ENCODE measurements at regions not wholly inside any gene's neighbourhood (a gene's known extent, or its start where the extent isn't known, plus 50 kb on each side); places are given as distances from the start of the nearest gene placed in this dataset.

- Histone ChIP-seq H3K4me3 (no peak overlapping the region), H3K27ac (no peak overlapping the region), H3K9me3 (ENCODE audit: low read depth) (no peaks in the 10 kb centered on the region), H3K4me1 (ENCODE audit: insufficient read depth) (no peaks in the 10 kb centered on the region), H3K36me3 (replicated peaks; ENCODE audit: insufficient read depth, low read depth) (no peaks in the 10 kb centered on the region), H3K4me2 (no peak overlapping the region), H3K79me2 (no peaks in the 10 kb centered on the region), H2AFZ (no peak overlapping the region), H3K9me2 (replicated peaks; ENCODE audit: insufficient read depth) (no peaks in the 10 kb centered on the region), H4K20me1 (ENCODE audit: insufficient read depth, poor library complexity, severe bottlenecking) (no peaks in the 10 kb centered on the region), H3K27me3 (no peaks in the 10 kb centered on the region)
- no peak for TF ChIP-seq EZH2 (IDR thresholded peaks at IDR 0.05; ENCODE audit: borderline replicate concordance)
- no peak for TF ChIP-seq CTCF (IDR thresholded peaks at IDR 0.05; ENCODE audit: poor library complexity)
- TF ChIP-seq EZH2phosphoT487 (IDR thresholded peaks at IDR 0.05; ENCODE audit: low read depth, severe bottlenecking, unreplicated experiment): no peak
- 57% methylated on average over 1 of the region's 1 CpG for WGBS (ENCODE audit: low lambda C conversion rate, missing lambda C conversion rate)
- no peak for DNase-seq (ENCODE audit: low spot score)
Measured at GRCh38 chr5:164972973-164973372, 1467.6 kb downstream of the MAT2B start.

GRCh38 chr5:164975986-164976385, 1470.6 kb downstream of the MAT2B start:
- no peak overlapping the region for H2AFZ ChIP-seq
- no peak for TF ChIP-seq EZH2phosphoT487 (IDR thresholded peaks at IDR 0.05; ENCODE audit: low read depth, severe bottlenecking, unreplicated experiment)
- TF ChIP-seq CTCF (IDR thresholded peaks at IDR 0.05; ENCODE audit: poor library complexity): no peak
- TF ChIP-seq EZH2 (IDR thresholded peaks at IDR 0.05; ENCODE audit: borderline replicate concordance): no peak
- no peak overlapping the region for H3K4me2 ChIP-seq
- H3K9me2 ChIP-seq (replicated peaks; ENCODE audit: insufficient read depth): no peaks in the 10 kb centered on the region
- no peak for DNase-seq (ENCODE audit: low spot score)
- H3K4me3 ChIP-seq: no peak overlapping the region
- H3K36me3 ChIP-seq (replicated peaks; ENCODE audit: insufficient read depth, low read depth): no peaks in the 10 kb centered on the region
- no peaks in the 10 kb centered on the region for H3K79me2 ChIP-seq
- no peak overlapping the region for H3K27ac ChIP-seq
- no peaks in the 10 kb centered on the region for H4K20me1 ChIP-seq (ENCODE audit: insufficient read depth, poor library complexity, severe bottlenecking)
- H3K4me1 ChIP-seq (ENCODE audit: insufficient read depth): no peaks in the 10 kb centered on the region
- H3K27me3 ChIP-seq: no peaks in the 10 kb centered on the region
- 66% methylated on average over 2 of the region's 2 CpGs for whole genome bisulfite sequencing (ENCODE audit: low lambda C conversion rate, missing lambda C conversion rate)
- no peaks in the 10 kb centered on the region for H3K9me3 ChIP-seq (ENCODE audit: low read depth)

- no peak overlapping the region for H3K4me3 ChIP-seq
- H4K20me1 ChIP-seq (ENCODE audit: insufficient read depth, poor library complexity, severe bottlenecking): no peaks in the 10 kb centered on the region
- H3K36me3 ChIP-seq (replicated peaks; ENCODE audit: insufficient read depth, low read depth): no peaks in the 10 kb centered on the region
- no peaks in the 10 kb centered on the region for H3K27me3 ChIP-seq
- no peaks in the 10 kb centered on the region for H3K9me3 ChIP-seq (ENCODE audit: low read depth)
- TF ChIP-seq EZH2phosphoT487 (IDR thresholded peaks at IDR 0.05; ENCODE audit: low read depth, severe bottlenecking, unreplicated experiment) (no peak), EZH2 (IDR thresholded peaks at IDR 0.05; ENCODE audit: borderline replicate concordance) (no peak), CTCF (IDR thresholded peaks at IDR 0.05; ENCODE audit: poor library complexity) (no peak)
- H3K9me2 ChIP-seq (replicated peaks; ENCODE audit: insufficient read depth): no peaks in the 10 kb centered on the region
- H3K79me2 ChIP-seq: no peaks in the 10 kb centered on the region
- H3K4me1 ChIP-seq (ENCODE audit: insufficient read depth): no peaks in the 10 kb centered on the region
- no peak overlapping the region for H3K4me2 ChIP-seq
- H2AFZ ChIP-seq: no peak overlapping the region
- WGBS (ENCODE audit: low lambda C conversion rate, missing lambda C conversion rate): 85% methylated on average over 2 of the region's 2 CpGs
- no peak overlapping the region for H3K27ac ChIP-seq
- no peak for DNase-seq (ENCODE audit: low spot score)
Measured at GRCh38 chr5:164980480-164980879, 1475.1 kb downstream of the MAT2B start.

GRCh38 chr5:164998142-164998541, 1492.7 kb downstream of the MAT2B start:
- H3K9me2 ChIP-seq (replicated peaks; ENCODE audit: insufficient read depth): no peaks in the 10 kb centered on the region
- H3K27me3 ChIP-seq: no peaks in the 10 kb centered on the region
- no peaks in the 10 kb centered on the region for H3K9me3 ChIP-seq (ENCODE audit: low read depth)
- H3K4me1 ChIP-seq (ENCODE audit: insufficient read depth): no peaks in the 10 kb centered on the region
- DNase-seq (ENCODE audit: low spot score): no peak
- no peak overlapping the region for H3K27ac ChIP-seq
- H3K4me3 ChIP-seq: no peak overlapping the region
- no peak for TF ChIP-seq EZH2 (IDR thresholded peaks at IDR 0.05; ENCODE audit: borderline replicate concordance)
- TF ChIP-seq CTCF (IDR thresholded peaks at IDR 0.05; ENCODE audit: poor library complexity): no peak
- TF ChIP-seq EZH2phosphoT487 (IDR thresholded peaks at IDR 0.05; ENCODE audit: low read depth, severe bottlenecking, unreplicated experiment): no peak
- H3K4me2 ChIP-seq: no peak overlapping the region
- no peak overlapping the region for H2AFZ ChIP-seq
- H3K36me3 ChIP-seq (replicated peaks; ENCODE audit: insufficient read depth, low read depth): no peaks in the 10 kb centered on the region
- H4K20me1 ChIP-seq (ENCODE audit: insufficient read depth, poor library complexity, severe bottlenecking): no peaks in the 10 kb centered on the region
- H3K79me2 ChIP-seq: no peaks in the 10 kb centered on the region

Data from hepatocyte (in vitro differentiated cells).